RPMI8226 (cell line): ENCODE measurements at regions not wholly inside any gene's neighbourhood (a gene's known extent, or its start where the extent isn't known, plus 50 kb on each side); places are given as distances from the start of the nearest gene placed in this dataset.
A peak's percentile ranks its signal among the peaks of the same experiment; 100 is the strongest.
"Not testable (repeated sequence)": the region's sequence is repeated elsewhere in the genome, so short reads cannot be mapped to it uniquely, and the experiment has no call there.

Experiments
- DNase-seq: peaks from one replicate; pipeline ENCODE4 v3.0.0-alpha.2; 2015

- DNase-seq = no peak
Measured at GRCh38 chr12:13924286-13924685, 57.1 kb downstream of the GRIN2B start.

- no peak for DNase-seq
Measured at GRCh38 chr12:13918897-13919296, 62.5 kb downstream of the GRIN2B start.

DNA sequence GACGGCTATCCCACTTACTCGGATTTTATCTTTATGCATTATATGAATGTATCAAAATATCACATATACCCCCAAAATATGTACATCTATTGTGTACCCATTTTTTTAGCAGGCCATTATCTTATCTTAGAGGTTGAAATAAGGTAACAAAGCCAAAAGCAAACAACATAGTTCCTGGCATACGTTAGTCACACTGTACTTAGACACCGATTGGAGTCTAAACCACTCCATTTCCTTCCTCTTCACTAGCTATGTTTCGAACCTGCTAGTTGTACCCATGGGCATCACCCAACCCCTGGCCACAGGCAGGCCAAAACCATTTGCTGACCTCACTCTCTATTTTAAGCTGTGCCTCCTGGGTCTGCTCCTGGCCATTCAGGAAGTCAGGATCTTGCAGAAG, 66.3 kb downstream of the GRIN2B start:
- DNase-seq = no peak

DNA sequence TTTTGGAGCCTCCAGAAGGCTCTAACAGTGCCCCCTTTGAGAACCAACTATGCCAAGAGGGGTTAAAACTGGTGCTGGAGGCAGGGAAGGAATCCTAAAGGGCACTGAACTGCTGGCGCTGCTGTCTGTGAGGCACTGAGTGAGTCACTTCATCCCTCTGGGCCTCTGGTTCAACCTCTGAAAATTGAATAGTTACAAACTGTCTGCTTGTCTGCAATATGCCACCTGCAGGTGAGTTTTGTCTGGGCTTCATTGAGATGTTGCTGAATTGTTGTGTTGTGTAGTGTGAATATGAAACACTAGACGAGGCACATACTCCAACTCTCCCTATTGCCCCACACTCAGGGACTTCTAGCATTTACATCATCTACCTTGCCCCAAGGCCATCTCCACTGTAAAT, 68.0 kb downstream of the GRIN2B start:
- no peak for DNase-seq

DNA sequence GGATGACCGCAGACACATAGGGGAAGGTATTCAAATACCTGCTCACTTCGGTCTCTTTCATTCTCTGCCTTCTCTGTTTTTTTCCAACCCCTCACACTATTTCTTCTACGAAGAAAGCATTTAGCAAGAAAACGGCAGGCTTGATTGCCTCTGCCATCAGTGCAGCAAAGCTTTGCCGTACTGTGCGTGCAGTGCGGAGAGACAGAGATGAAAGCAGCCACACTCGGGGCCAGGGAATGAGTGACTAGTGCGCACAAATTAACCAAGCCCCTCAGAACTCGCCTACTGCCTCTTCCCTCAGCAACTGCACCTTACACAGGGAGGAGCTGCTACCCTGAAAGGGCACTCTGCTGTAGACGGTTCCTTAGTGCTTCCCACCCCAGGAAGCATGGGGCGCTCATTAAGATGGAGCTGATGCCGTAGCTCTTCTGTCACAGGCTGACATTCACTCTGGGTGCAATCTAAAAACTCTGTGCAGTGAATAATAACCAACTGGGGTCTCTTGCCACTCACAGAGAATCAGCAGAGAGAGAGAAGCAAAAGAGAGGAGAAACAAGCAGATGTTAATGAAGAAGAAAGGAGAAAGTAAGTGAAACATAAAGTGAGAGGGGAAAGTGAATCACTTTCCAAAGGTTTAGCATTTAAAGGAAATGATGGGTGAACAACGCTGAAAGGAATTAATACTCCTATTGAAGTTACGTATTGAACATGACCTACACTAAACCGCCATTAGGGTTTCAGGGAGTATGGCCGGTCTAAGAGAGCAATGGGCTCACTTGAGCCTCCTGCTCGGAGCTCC, 69.4 kb downstream of the GRIN2B start:
- DNase-seq = no peak

DNA sequence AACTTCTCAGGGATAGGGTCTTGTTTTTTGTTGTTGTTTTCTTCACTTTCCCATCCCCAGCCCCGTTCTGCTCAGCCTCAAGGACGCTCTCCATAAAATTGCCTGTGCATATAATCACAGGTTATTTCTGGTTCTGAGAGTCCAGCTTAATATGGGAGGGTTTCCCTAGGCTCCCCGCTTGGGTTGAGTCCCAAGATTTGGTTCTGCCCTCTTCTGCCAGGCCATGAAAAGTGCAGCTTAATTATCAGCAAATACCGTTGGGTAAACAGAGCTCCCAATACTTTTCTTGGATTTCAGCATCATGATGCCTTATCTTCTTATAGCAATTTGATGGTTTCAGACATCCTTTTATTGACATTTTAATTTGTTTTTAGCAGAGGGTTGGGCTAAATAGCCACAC, 75.6 kb downstream of the GRIN2B start:
- DNase-seq = no peak

DNA sequence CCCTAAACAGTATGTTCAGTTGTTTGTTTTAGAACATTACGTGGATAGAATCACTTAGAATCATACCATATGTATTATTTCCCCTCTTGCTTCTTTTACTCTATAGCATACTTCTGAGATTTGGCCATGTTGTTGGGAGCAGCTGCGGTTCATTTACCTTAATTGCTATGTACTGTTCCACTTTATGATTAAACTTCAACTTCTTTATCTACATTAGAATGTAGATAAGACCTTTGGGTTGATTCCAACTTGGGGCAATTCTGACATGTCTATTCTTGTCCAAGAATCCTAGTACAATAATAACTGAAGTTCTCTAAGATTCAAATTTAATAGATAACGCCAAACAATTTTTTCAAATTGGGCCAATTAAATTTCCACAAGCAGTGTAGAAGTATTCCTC, 80.7 kb downstream of the GRIN2B start:
- DNase-seq = no peak

GRCh38 chr12:13898387-13898786, 83.0 kb downstream of the GRIN2B start:
- not testable (repeated sequence) for DNase-seq

GRCh38 chr12:13897811-13898210, 83.6 kb downstream of the GRIN2B start:
- no peak for DNase-seq

- no peak for DNase-seq
Measured at GRCh38 chr12:13896063-13896626, 85.3 kb downstream of the GRIN2B start.

- no peak for DNase-seq
Measured at GRCh38 chr12:13891902-13892301, 89.5 kb downstream of the GRIN2B start.

DNA sequence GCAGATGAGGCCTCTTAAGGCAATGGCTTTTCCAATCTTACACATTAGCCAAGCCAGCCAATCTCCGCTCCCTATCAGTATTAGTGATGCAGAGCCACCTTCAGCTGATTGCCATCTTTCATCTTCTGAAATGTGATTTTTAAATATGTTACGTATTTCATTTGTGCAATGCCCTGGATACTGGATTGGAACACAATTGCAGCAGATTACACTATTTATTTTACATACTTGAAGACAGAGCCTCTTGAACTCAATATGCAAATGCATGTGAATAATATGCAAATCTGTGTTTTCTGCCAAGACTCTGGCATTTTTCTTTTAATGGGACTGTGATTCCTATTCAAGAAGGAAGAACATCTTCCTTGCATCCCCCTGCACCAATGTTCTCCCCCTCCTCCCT, 90.5 kb downstream of the GRIN2B start:
- DNase-seq = no peak

GRCh38 chr12:13887779-13888388, 93.5 kb downstream of the GRIN2B start:
- no peak for DNase-seq

DNA sequence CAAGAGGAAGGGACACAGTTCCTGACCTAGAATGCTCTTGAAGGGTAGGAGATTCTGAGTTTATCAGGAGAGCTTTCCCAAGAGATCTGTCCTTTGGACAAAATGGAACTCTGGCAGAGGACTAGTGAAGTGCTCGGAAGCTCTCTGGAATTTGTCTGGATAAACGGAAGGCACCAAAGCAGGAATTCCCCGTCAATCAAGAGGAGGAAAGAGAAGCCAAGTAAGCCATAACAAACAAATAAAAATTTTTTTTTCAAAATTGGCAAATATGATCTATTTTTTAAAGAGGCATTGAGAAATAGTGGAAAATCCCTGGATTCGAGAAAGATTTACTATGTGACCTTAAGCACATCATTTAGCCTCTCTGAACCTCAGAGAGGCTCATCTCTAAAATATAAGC, 99.2 kb downstream of the GRIN2B start:
- no peak for DNase-seq

DNA sequence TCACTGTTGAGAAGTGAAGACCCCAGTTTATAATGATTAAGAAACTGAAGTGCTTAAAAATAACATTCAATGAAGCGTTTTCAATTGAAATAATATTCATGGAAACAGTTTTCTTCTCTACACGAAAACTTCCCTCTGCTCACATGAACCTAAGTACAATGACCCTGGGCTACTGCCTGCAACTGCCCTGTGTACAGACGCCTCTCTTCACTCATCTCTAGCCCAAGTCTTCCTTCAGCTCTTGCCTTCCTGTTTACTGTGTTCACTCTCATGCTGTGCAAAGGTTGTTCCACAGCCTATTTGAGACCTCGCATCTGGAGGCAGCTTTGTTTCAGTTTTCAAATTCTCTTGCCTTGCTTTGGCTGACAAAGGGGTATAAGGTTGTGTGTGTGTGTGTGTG, 100.8 kb downstream of the GRIN2B start:
- DNase-seq = no peak

DNA sequence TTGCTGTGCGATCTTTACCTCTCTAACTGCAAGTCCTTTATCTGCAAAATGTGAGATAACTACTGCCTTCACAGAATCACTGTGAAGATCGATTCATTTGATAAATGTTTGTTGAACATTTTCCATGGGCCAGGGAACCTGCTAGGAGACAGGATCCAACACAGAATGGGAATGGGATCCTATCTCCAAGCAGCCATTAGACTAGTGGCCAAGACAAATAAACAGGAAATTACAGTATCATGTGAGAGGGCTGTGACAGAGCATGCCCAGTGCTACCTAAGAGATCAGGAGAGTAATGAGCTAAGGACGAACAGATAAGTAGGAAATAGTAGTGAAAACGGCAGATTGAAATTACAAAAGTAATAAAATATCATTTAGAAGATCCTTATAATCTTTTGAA, 105.7 kb downstream of the GRIN2B start:
- no peak for DNase-seq

DNA sequence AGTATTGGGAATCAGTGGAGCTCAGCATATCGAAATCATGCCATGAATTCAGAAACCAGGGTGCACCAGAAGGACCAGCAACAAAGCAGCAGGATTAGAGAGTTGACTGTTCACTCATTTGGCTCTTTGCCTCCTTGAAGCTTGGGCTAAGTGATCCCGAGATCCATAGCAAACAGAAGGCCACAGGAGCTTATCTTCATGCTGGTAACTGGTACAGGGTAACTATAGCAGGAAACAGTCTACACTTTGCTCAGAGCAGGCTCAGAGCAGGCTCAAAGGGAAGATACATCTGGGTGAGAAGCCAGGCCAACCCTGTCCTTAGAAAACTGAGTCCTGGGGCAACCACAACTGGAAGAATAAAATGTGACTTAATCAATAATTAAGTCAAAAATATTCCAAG, 111.1 kb downstream of the GRIN2B start:
- no peak for DNase-seq

- peak; percentile 76 for DNase-seq
Measured at GRCh38 chr12:13864081-13864673, 117.2 kb downstream of the GRIN2B start.

DNA sequence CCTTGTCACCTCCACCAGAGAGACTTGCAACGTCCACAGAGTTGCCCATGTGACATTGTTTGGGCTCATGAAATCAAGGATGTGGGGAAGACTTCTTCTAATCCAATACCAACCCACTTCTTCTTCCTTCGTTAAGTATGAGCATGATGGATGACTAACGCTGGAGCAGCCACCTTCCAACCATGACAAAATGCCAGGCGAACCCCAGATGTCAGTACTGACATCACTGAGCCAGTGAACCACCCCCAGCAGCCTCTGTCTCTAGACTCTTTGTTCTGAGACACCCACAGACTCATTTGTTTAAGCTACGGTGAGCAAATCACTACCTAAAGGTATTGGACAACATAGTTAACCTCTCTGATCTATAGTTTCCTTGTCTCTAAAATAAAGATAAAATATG, 123.7 kb downstream of the GRIN2B start:
- DNase-seq = no peak

DNA sequence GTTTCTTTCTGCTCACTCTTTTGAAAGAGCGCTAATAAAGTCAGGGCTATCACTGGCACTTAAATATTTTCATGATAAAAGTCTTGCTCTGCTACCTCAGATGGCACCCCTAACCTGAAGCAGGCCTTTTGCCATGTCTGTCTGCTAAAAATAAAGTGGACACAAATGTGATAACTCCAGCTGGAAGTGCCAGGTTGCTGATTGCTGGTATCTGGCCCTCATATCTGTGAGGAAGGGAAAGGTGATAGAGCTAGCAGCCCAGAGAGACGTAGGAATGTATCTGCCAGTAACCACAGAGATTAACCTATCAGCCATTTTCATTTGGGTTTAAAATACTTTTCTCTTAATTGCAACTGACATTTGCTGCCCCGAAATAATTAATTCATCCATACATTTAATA, 127.9 kb downstream of the GRIN2B start:
- no peak for DNase-seq

- no peak for DNase-seq
Measured at GRCh38 chr12:13851828-13852227, 129.6 kb downstream of the GRIN2B start.

DNA sequence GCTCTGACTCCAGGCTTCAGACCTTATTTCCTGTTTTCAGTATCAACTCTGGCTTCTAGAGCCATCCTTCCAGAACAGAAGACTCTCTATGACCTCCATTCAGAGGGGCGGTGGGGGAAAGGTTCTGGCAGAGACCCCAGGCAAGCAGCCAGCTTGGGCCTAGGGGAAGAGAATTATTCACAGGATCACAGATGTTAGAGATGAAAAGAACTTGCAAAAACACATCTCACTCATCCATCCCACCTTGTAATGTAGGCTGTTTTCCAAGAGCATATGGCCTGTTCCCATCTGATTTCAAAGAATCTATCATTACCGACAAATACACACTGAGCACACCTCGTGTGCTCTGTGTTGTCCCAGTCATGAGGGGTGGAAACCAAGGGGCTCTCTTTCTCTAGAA, 131.9 kb downstream of the GRIN2B start:
- DNase-seq = no peak

DNA sequence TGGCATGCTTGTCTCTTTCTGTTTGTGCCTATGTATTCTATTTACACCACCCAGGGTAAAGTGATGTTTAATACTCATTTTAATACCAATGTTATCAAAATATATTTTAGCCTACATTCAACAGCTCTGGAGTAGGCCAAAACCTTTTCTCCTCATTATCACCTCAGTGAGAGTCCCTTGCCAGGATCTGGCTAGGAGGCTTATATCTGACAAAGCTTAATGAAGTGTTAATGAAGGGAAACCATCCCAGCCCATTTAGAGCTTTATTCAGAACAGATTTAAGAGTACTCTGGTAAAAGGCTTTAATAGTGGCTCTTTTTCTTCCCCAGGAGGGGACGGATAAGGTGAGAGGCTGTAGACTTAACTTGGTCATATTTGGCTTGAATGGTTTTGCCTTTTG, 137.6 kb downstream of the GRIN2B start:
- no peak for DNase-seq

DNA sequence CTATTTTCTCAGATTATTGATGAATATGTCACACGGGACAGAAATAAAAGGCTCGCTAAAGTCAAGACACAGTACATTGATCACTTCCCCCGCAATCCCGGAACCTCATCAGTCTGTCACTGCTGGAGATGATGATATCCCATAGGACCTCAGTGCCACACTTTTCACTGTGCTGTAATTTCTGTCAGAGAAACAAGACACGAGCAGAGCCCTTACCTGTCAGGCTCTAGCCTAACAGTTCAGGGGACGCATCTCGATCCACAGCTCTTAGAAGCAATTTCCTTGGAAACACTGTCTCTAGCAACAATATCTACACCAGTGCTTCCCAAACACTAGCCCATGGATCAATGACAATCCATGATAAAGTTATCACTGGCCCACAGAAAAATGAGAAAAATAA, 140.0 kb downstream of the GRIN2B start:
- DNase-seq = no peak
